ENCODE measurements at regions not wholly inside any gene's neighbourhood (a gene's known extent, or its start where the extent isn't known, plus 50 kb on each side); places are given as distances from the start of the nearest gene placed in this dataset.
A peak's percentile ranks its signal among the peaks of the same experiment; 100 is the strongest.

GRCh38 chr4:129193357-129194100 is 97.6 kb downstream of the C4orf33 start:
- Histone ChIP-seq H3K27me3 (no peaks in the 10 kb centered on the region), H3K4me3 (replicated peaks in 1 of 3) (no peak overlapping the region), H3K27ac (no peak overlapping the region), H3K36me3 (no peaks in the 10 kb centered on the region), H3K4me1 (no peaks in the 10 kb centered on the region), H3K9me3 (no peaks in the 10 kb centered on the region)
- intact Hi-C loops (cut with DNase I) = no loop called here
- no peak for DNase-seq
- TF ChIP-seq POLR2A (IDR thresholded peaks at IDR 0.05) (no peak), CTCF (IDR thresholded peaks at IDR 0.05) (no peak)
- WGBS, 2 donors = 79 to 84% methylated on average over 3 of the region's 3 CpGs

- H3K4me1 ChIP-seq = no peaks in the 10 kb centered on the region
- no peak overlapping the region for H3K4me3 ChIP-seq (replicated peaks in 1 of 3)
- TF ChIP-seq POLR2A (IDR thresholded peaks at IDR 0.05) (no peak), CTCF (IDR thresholded peaks at IDR 0.05) (no peak)
- WGBS, 2 donors = 83 to 89% methylated on average over 3 of the region's 3 CpGs
- no peak for DNase-seq
- intact Hi-C loops (cut with DNase I) = no loop called here
- no peaks in the 10 kb centered on the region for H3K27me3 ChIP-seq
- no peaks in the 10 kb centered on the region for H3K9me3 ChIP-seq
- H3K27ac ChIP-seq = no peak overlapping the region
- H3K36me3 ChIP-seq = no peaks in the 10 kb centered on the region
Observed at GRCh38 chr4:129208481-129208880, 112.5 kb downstream of the C4orf33 start.

GRCh38 chr4:129213692-129214091 is 117.7 kb downstream of the C4orf33 start:
- Histone ChIP-seq H3K36me3 (no peaks in the 10 kb centered on the region), H3K9me3 (no peaks in the 10 kb centered on the region), H3K27ac (no peak overlapping the region), H3K27me3 (no peaks in the 10 kb centered on the region), H3K4me1 (no peaks in the 10 kb centered on the region), H3K4me3 (replicated peaks in 1 of 3) (no peak overlapping the region)
- TF ChIP-seq POLR2A (IDR thresholded peaks at IDR 0.05) = no peak
- TF ChIP-seq CTCF (IDR thresholded peaks at IDR 0.05) = no peak
- intact Hi-C loops (cut with DNase I) = no loop called here
- no peak for DNase-seq
- WGBS, 2 donors = 77 to 87% methylated on average over 1 of the region's 1 CpG

- H3K4me1 ChIP-seq = no peaks in the 10 kb centered on the region
- H3K36me3 ChIP-seq = no peaks in the 10 kb centered on the region
- H3K27ac ChIP-seq = no peak overlapping the region
- 12 to 24% methylated on average over 4 of the region's 4 CpGs for WGBS, 2 donors
- H3K9me3 ChIP-seq = no peaks in the 10 kb centered on the region
- intact Hi-C loops (cut with DNase I) = no loop called here
- H3K27me3 ChIP-seq = no peaks in the 10 kb centered on the region
- TF ChIP-seq CTCF (IDR thresholded peaks at IDR 0.05) (peak in 3 of 6 experiments; percentile 14 to 29 (median 21)), POLR2A (IDR thresholded peaks at IDR 0.05) (no peak)
- H3K4me3 ChIP-seq (replicated peaks in 1 of 3) = no peak overlapping the region
- peak; percentile 8 to 21 for DNase-seq
Observed at GRCh38 chr4:129218360-129218759, 122.4 kb downstream of the C4orf33 start.

GRCh38 chr4:129218897-129219296 is 122.9 kb downstream of the C4orf33 start:
- no peak for DNase-seq
- Histone ChIP-seq H3K36me3 (no peaks in the 10 kb centered on the region), H3K4me1 (no peaks in the 10 kb centered on the region), H3K4me3 (replicated peaks in 1 of 3) (no peak overlapping the region), H3K9me3 (no peaks in the 10 kb centered on the region), H3K27ac (no peak overlapping the region), H3K27me3 (no peaks in the 10 kb centered on the region)
- intact Hi-C loops (cut with DNase I) = no loop called here
- TF ChIP-seq CTCF (IDR thresholded peaks at IDR 0.05) (no peak), POLR2A (IDR thresholded peaks at IDR 0.05) (no peak)
- 76 to 82% methylated on average over 1 of the region's 1 CpG for WGBS, 2 donors
